Breast epithelium (tissue), 3 donors: ENCODE measurements at regions not wholly inside any gene's neighbourhood (a gene's known extent, or its start where the extent isn't known, plus 50 kb on each side); places are given as distances from the start of the nearest gene placed in this dataset.

Experiments used
- POLR2A ChIP-seq: fragments of 450-650 bp; IDR thresholded peaks from one replicate; pipeline ENCODE4 v1.6.1; 2016; ENCODE audit warnings: antibody characterized with exemption, mild to moderate bottlenecking, moderate library complexity
- POLR2AphosphoS5 ChIP-seq, 3 donors: sonication (generic); formaldehyde crosslinking; IDR thresholded peaks; one replicate each; pipeline ENCODE4 v1.6.1; 2017; ENCODE audit warnings: antibody characterized with exemption in 3 of 3

DNA sequence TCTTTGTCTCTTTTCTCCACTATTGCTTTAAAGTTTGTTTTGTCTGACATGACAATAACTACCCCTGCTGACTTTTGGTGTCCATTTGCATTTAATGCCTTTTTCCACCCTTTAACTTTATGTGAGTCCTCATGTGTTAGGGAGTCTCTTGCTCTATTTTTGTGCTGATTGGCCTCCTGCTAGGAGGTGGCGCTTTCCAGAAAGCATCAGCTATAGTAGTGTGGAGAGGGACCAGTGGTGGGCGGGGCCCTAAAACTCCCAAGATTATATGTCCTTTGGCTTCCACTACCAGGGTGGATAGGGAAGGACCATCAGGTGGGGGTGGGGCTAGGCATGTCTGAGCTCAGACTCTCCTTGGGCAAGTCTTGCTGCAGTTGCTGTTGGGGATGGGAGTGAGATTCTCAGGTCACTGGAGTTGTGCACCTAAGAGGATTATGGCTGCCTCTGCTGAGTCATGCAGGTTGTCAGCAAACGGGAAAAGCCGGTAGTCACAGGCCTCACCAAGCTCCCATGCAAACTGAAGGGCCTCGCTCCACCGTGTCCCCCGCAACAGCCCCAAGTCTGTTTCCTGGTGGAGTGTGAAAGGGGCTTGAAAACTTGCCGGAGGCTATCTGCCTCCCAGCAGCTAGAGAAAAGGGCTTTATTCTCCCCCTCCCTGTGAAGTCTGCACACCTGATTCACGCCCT is 156.3 kb downstream of the CPEB2 start:
- TF ChIP-seq POLR2AphosphoS5 (IDR thresholded peaks at IDR 0.05) (no peak), POLR2A (no peak)
